ENCODE measurements at regions not wholly inside any gene's neighbourhood (a gene's known extent, or its start where the extent isn't known, plus 50 kb on each side); places are given as distances from the start of the nearest gene placed in this dataset.

DNA sequence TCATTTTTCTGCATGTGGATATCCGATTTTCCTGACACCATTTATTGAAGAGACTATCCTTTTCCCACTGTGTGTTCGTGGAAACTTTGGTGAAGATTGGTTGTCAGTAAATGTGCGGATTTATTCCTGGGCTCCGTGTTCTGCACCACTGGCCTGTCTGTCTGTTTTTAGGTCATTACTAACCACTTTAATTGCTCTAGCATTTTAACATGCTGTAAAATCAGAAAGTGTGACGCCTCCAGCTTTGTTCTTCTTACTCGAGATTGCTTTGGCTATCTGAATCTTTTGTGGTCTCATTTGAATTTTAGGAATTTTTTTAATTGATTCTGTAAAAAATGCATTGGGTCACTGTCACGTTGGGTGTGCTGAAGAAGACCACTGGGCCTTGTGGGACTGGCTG lies 1458.7 kb downstream of the AACS start:
- TF ChIP-seq GATA3 (IDR thresholded peaks at IDR 0.05; ENCODE audit: low read depth, low read length) (no peak), GATA2 (IDR thresholded peaks at IDR 0.05; ENCODE audit: low read depth, low read length) (no peak)

All from SH-SY5Y (cell line).